ELR (cell line): ENCODE measurements at regions not wholly inside any gene's neighbourhood (a gene's known extent, or its start where the extent isn't known, plus 50 kb on each side); places are given as distances from the start of the nearest gene placed in this dataset.

Experiments
- DNase-seq: peaks from one replicate; pipeline ENCODE4 v3.0.0-alpha.2; 2015; ENCODE audit warnings: low read depth

DNA sequence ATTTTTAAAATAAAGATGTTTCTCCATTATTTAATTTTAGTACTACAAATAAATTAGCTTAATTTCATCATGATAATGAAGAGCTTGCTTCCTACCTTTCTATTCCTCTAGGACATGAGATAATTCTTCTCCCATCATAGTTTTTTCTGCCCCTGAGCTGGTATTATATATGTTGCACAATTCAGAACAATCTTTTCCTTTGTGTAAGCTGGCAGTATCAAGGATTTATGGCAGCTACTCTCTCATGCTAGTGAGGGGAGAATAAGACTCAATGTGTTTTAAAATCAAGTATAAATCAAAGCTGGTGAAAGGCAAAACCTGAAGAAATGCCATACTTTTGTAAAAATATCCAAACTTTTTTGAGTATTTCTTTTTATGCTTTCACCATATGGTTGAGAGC is 1405.3 kb downstream of the SI start:
- DNase-seq, result no peak

DNA sequence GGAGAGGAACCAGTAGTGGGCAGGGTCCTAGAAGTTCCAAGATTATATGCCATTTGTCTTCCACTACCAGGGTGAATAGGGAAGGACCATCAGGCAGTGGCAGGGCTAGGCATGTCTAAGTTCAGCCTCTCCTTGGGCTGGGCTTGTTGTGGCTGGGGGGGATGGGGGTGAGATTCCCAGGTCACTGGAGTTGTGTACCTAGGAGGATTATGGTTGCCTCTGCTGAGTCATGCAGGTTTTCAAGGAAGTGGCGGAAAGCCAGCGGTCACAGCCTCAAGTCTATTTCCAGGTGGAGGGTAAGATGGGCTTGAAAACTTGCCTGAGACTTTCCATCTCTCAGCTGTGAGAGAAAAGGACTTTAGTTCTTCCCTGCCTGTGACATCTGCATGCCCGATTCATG is 1407.1 kb downstream of the SI start:
- DNase-seq, result no peak

- DNase-seq, result peak; percentile 42
Observed at GRCh38 chr3:163664466-163664865, 1413.8 kb downstream of the SI start.

GRCh38 chr3:163657088-163657487 is 1421.2 kb downstream of the SI start:
- peak; percentile 32 for DNase-seq

DNA sequence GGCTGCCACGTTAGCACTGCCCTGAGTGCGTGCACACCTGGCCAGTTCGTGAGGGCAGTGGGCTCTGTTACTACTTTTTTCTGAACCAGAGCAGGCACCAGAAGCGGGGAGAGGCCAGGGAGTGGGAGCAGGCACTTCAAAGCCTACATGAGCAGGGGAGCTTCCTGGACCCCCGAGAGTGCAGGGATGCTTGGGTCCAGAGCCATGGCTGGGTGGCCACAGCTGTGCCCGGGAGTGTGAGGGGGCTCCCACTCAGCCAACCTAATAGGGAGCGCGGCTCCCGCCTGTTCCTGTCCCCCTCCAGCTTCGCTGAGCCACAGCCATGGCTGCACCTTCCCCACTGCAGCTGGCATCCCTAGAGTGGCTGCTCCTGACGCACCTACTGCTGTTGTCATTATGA is 1423.3 kb downstream of the SI start:
- no peak for DNase-seq

- peak; percentile 38 for DNase-seq
Observed at GRCh38 chr3:163644172-163644571, 1434.1 kb downstream of the SI start.

DNA sequence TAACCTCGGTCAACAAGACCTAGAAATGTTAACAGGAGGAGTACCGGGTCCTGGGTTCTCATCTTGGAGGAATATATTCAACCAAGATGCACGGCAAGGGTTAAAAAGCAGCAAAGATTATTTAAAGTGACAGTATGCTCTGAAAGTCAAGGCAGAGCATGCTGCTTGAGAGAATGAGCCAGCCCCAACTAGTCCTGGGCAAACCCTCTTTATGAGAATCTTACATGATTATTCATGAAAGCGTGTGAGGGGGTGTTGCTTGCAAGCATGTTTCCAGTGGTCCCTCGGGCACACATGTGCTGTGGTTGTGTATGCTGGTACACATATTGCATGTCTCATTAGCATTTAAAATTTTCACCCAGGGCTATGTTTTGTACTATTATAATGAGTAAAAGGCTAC is 1445.6 kb downstream of the SI start:
- no peak for DNase-seq

DNA sequence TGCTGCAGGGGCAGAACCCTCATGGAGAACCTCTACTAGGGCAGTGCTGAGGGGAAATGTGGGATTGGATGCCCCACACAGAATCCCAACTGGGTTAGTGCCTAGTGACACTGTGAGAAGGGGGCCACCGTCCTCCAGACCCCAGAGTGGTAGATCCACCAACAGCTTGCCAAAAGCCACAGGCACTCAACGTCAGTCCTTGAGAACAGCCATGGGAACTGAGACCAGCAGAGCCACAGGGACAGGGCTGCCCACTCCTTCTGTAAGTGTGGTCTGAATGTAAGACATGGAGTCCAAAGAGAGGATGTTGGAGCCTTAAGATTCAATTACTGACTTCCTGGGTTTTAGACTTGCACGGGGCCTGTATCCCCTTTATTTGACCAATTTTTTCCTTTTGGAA is 1451.5 kb downstream of the SI start:
- no peak for DNase-seq

- peak; percentile 77 for DNase-seq
Observed at GRCh38 chr3:163622384-163622783, 1455.9 kb downstream of the SI start.

DNA sequence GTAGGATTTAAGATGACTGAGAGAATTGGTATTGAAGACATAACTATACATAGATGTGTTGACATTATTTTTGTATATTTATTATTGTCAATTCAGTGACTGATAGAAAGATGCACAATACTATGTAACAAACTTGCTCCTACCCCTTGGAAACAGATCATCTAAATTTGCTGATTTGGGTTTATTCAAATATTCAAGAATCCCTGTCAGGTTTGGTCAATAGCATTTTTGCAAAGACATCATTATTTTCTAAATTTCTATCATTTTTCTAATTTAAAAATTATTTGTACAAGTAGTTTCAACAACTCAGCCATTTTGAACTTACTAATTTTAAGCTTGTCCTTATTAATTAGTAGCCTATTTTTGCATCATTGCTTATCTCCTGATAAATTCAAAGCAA is 1463.4 kb downstream of the SI start:
- no peak for DNase-seq

DNA sequence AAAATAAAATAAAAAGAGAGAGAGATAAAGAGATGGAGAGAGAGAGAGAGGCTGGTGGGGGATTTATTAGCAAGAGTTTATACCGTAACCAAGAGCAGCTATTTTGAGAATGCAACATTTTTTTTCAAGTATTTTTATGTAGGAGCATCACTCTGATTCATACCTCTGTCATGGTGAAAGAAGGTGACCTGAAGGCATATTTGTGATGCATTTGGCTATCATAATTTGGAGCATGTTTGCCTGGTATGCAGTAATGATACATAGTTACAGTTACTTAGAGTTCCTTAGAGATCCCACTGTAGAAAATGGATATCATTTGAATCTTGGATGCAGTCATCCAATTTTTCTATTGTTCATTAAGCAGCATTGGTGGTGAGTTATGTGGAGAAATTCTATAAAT is 1472.4 kb downstream of the SI start:
- peak; percentile 90 for DNase-seq

DNA sequence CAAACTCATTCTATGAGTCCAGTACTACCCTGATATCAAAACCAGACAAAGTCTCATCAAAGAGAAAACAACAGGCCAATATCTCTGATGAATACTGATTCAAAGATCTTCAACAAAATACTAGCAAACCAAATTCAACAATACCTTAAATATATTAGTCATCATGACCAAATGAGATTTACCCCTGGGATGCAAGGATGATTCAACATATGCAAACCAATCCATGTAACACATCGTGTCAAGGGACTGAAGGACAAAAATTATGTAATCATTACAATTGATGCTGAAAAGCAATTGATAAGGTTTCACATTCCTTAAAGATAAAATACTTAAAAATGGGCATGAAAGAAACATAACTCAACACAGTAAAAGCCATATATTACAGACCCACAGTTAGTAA is 1476.9 kb downstream of the SI start:
- DNase-seq, result peak; percentile 61

- peak; percentile 78 for DNase-seq
Observed at GRCh38 chr3:163587342-163587741, 1491.0 kb downstream of the SI start.

GRCh38 chr3:163582967-163583366 is 1495.3 kb downstream of the SI start:
- DNase-seq, result no peak

DNA sequence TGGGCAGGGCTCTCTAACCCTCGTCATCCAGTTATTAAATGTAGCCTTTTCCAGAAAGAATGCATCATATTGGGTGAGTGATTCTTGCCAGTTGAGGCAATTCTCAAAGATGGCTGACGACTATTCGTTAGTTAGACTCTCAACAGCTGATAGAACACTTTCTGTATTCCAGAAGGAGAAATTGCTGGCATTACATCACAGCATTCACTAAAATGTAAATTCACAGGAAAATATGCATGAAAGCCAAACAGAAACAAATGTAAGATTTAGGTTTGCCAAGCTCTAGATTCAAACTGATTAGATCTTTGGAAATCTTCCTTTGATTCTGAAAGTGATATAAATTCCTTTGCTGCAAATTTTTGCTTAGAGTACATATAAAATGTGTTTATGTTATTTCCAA is 1501.0 kb downstream of the SI start:
- DNase-seq, result no peak

- DNase-seq, result no peak
Observed at GRCh38 chr3:163576314-163576713, 1502.0 kb downstream of the SI start.

GRCh38 chr3:163573324-163573723 is 1505.0 kb downstream of the SI start:
- no peak for DNase-seq

DNA sequence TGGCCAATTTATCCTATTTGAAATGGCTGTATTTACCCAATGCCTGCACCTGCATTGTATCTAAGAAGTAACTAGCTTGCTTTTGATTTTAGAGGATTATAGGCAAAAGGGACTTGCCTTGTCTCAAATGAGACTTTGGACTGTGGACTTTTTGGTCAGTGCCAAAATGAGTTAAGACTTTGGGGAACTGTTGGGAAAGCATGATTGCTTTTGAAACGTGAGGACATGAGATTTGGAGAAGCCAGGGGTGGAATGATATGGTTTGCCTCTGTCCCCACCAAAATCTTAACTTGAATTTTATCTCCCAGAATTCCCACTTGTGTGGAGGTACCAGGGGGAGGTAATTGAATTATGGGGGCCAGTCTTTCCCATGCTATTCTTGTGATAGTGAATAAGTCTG is 1505.4 kb downstream of the SI start:
- DNase-seq, result no peak

DNA sequence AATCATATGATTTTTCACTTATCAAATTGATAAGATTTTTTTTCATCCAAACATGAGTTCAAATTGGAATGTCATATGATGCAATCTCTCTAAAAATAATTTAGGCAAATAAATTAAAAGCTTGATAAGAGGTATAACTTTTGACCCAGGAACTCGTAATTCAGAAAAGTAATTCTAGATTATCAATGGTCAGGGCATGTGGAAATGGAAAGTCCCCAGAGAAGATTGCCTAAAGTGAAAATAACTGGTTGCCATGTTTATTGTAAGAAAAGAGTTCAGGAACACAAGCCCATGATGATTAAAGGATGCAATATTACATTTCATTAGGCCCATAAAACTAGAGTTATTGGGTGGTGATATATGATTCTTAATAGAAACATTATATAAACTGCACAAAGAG is 1514.8 kb downstream of the SI start:
- no peak for DNase-seq

GRCh38 chr3:163562625-163563024 is 1515.7 kb downstream of the SI start:
- DNase-seq, result peak; percentile 24

DNA sequence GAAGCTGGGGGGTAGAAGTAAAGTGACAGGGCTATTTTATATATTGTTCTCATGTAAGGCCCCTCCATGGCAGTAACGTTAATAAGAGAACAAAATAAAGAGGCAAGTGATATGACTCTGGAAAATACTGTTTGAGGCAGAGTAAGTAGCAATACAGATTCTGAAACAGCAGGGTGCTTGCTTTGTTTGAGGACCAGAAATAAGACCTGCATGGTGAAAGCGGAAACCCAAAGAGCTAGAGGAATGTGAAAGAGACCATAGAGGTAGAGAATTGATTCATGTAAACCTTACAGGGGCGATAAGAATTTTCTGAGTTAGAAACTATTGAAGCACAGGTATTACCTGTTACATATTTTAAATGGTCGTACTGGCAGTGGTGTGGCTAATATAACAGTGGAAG is 1517.1 kb downstream of the SI start:
- no peak for DNase-seq

DNA sequence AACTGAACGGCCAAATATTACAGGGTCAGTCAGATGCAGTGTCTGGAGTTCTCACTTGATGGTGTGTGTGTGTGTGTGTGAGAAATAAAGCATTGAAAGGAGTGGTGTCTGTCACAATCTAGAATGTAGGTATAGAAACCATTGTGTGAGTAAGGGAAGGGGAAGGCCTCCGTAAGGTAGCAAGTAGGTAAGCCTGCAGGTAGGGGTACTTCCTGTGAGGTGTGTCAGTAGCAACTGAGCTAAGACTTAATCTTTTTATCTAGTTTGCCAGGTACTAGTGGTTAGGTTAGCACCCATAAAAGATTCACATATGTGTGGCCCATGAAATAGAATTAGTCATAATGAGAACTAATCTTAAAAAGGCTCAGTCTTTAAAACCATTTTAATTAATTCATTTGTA is 1517.8 kb downstream of the SI start:
- no peak for DNase-seq

DNA sequence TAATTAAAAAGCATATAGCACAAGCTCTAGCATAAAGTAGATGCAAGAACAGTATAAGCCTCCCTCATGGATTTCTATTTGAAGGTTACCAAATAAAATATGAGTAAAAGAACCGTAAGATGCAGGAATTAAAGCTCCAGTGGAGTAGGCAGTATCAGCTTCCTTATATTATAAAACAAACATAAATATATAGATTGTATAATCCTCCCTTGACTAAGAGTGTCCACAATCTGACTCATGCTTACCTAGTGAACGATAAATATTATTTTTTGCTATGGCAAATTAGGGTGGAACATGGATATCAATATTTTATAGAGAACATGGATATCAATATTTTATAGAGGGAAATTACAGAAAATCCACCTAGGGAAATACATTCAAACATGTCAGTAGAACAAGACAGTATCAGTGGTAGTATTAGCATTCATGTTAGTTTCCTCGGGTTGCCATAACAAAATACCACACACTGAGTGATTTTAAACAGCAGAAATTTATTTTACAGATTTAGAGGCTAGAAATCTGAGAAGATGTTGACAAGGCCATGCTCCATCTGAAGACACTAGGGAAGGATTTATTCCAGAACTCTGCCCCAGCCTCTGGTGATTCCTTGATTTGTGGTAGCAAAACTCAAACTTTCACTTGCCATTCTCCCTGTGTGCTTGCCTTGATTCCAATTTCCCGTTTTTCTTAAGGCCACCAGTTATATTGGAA is 1521.3 kb downstream of the SI start:
- peak; percentile 9 for DNase-seq

DNA sequence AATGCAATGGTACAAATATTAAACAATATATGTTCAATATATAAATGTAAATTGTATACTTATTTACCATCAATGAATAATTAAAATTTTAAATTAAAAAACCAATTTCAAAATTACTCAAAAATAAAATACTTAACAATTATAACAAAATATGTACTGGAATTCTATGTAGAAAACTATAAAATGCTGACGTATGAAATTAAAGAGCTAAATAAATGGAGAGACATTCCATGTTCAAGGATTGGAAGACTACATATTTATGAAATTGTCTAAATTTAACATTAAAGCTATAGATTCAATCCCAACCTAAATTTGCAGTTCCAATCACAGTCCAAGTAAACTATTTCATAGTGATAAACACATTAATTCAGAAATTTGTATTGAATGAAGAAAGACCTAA is 1522.4 kb downstream of the SI start:
- no peak for DNase-seq

DNA sequence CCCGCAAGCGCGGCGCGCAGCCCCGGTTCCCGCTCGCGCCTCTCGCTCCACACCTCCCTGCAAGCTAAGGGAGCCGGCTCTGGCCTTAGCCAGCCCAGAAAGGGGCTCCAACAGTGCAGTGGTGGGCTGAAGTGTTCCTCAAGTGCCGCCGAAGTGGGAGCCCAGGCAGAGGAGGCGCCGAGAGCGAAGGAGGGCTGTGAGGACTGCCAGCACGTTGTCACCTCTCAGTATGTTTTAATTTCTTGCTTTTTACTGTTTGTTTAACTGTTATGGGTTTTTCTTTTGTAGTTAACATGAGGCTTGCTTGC is 1525.7 kb downstream of the SI start:
- DNase-seq, result no peak
